Left lung (tissue), 4 donors: ENCODE measurements at regions not wholly inside any gene's neighbourhood (a gene's known extent, or its start where the extent isn't known, plus 50 kb on each side); places are given as distances from the start of the nearest gene placed in this dataset.

Experiments used
- ATAC-seq: fragments of 200-7000 bp; cut with Tn5 transposase; one replicate; pipeline ENCODE4 v1.9.1; 2020; ENCODE audit warnings: moderate library complexity
- DNase-seq, 4 donors: peaks; one replicate each; pipeline ENCODE4 v3.0.0-alpha.2; 2013 to 2020
- H3K27ac ChIP-seq, 2 donors: fragments of 200-600 bp; sonication (generic) in 1 of 2; one replicate each; pipeline versions ENCODE4 v1.5.0 to v1.8.0; 2020 to 2021
- H3K27me3 ChIP-seq, 2 donors: fragments of 200-600 bp; sonication (generic) in 1 of 2; one replicate each; pipeline versions ENCODE4 v1.5.0 to v1.8.0; 2020 to 2021
- H3K36me3 ChIP-seq, 2 donors: fragments of 200-600 bp; sonication (generic) in 1 of 2; one replicate each; pipeline versions ENCODE4 v1.5.0 to v1.8.0; 2020 to 2021
- H3K4me1 ChIP-seq, 2 donors: fragments of 200-600 bp; one replicate each; pipeline ENCODE4 v1.8.0; 2021
- H3K4me3 ChIP-seq, 2 donors: fragments of 200-600 bp; sonication (generic) in 1 of 2; one replicate each; pipeline versions ENCODE4 v1.5.0 to v1.8.0; 2020 to 2021; ENCODE audit warnings: mild to moderate bottlenecking in 1 of 2
- H3K9me3 ChIP-seq, 2 donors: fragments of 200-600 bp; sonication (generic) in 1 of 2; one replicate each; pipeline versions ENCODE4 v1.5.0 to v1.8.0; 2020 to 2021
- CTCF ChIP-seq, 2 donors: fragments of 200-600 bp; sonication (generic) in 1 of 2; IDR thresholded peaks; one replicate each; pipeline versions ENCODE4 v1.5.0 to v1.8.0; 2021; ENCODE audit warnings: antibody characterized with exemption in 2 of 2
- intact Hi-C, 2 donors: fragments of 100-400 bp; cut with DNase I; formaldehyde crosslinking; loops; one replicate each; pipeline versions ENCODE4 v1.11.2 to v1.14.2; 2022
- donor health status: DM: no; HTN: yes; CAD: no.
- donor health status: DM: no; HTN: no; CAD: no.

- Histone ChIP-seq H3K9me3 (no peaks in the 10 kb centered on the region), H3K27ac (no peak overlapping the region), H3K27me3 (no peaks in the 10 kb centered on the region), H3K36me3 (no peaks in the 10 kb centered on the region), H3K4me3 (no peak overlapping the region), H3K4me1 (no peaks in the 10 kb centered on the region)
- no peak for TF ChIP-seq CTCF (IDR thresholded peaks at IDR 0.05)
- DNase-seq: no peak
- intact Hi-C loops: no loop called here
- ATAC-seq: no peak
Observed at GRCh38 chr1:118306851-118307250, 121.8 kb upstream of the SPAG17 start.

- ATAC-seq (peak; percentile 29), DNase-seq (no peak)
- TF ChIP-seq CTCF (IDR thresholded peaks at IDR 0.05): peak in 1 of 2 donors; percentile 36
- Histone ChIP-seq H3K27me3 (no peaks in the 10 kb centered on the region), H3K4me1 (no peaks in the 10 kb centered on the region), H3K36me3 (no peaks in the 10 kb centered on the region), H3K27ac (no peak overlapping the region), H3K4me3 (no peak overlapping the region), H3K9me3 (no peaks in the 10 kb centered on the region)
- intact Hi-C loops: no loop called here
Observed at GRCh38 chr1:118304722-118305359, 119.8 kb upstream of the SPAG17 start.

- no peaks in the 10 kb centered on the region for H3K9me3 ChIP-seq
- H3K36me3 ChIP-seq: no peaks in the 10 kb centered on the region
- TF ChIP-seq CTCF (IDR thresholded peaks at IDR 0.05): no peak
- no peaks in the 10 kb centered on the region for H3K27me3 ChIP-seq
- H3K27ac ChIP-seq: no peak overlapping the region
- DNase-seq (no peak), ATAC-seq (peak; percentile 71)
- no peak overlapping the region for H3K4me3 ChIP-seq
- intact Hi-C loops: no loop called here
- H3K4me1 ChIP-seq: no peaks in the 10 kb centered on the region
Observed at GRCh38 chr1:118303534-118303933, 118.5 kb upstream of the SPAG17 start.

- no peaks in the 10 kb centered on the region for H3K27me3 ChIP-seq
- peak; percentile 68 for ATAC-seq
- no peak overlapping the region for H3K27ac ChIP-seq
Observed at GRCh38 chr1:118303064-118303463, 118.0 kb upstream of the SPAG17 start.

GRCh38 chr1:118302145-118302544 lies 117.1 kb upstream of the SPAG17 start:
- TF ChIP-seq CTCF (IDR thresholded peaks at IDR 0.05): no peak
- Histone ChIP-seq H3K4me1 (no peaks in the 10 kb centered on the region), H3K36me3 (no peaks in the 10 kb centered on the region), H3K27me3 (no peaks in the 10 kb centered on the region), H3K9me3 (no peaks in the 10 kb centered on the region), H3K4me3 (no peak overlapping the region), H3K27ac (no peak overlapping the region)
- ATAC-seq (no peak), DNase-seq (no peak)
- intact Hi-C loops: no loop called here

More at GRCh38 chr1:118303064-118303463, 118.0 kb upstream of the SPAG17 start:
- H3K4me3 ChIP-seq: no peak overlapping the region
- H3K36me3 ChIP-seq: no peaks in the 10 kb centered on the region
- no peaks in the 10 kb centered on the region for H3K9me3 ChIP-seq
- no peak for TF ChIP-seq CTCF (IDR thresholded peaks at IDR 0.05)
- DNase-seq: no peak
- H3K4me1 ChIP-seq: no peaks in the 10 kb centered on the region
- intact Hi-C loops: no loop called here
